ES-I3 (cell line): ENCODE measurements at regions not wholly inside any gene's neighbourhood (a gene's known extent, or its start where the extent isn't known, plus 50 kb on each side); places are given as distances from the start of the nearest gene placed in this dataset.

Experiments used
- H3K36me3 ChIP-seq: 2 replicates; pipeline ENCODE4 v1.6.1; 2013; ENCODE audit warnings: mild to moderate bottlenecking, low read length, control low read depth, moderate library complexity; ENCODE audit not compliant: insufficient read depth
- H3K4me1 ChIP-seq: 2 replicates; pipeline ENCODE4 v1.6.1; 2013; ENCODE audit warnings: mild to moderate bottlenecking, control low read depth, low read length; ENCODE audit not compliant: insufficient read depth
- H3K9ac ChIP-seq: 2 replicates; pipeline ENCODE4 v1.6.1; 2013; ENCODE audit warnings: low read depth, mild to moderate bottlenecking, low read length, moderate library complexity
- H3K9me3 ChIP-seq: 2 replicates; pipeline ENCODE4 v1.6.1; 2013; ENCODE audit warnings: mild to moderate bottlenecking, low read length, moderate library complexity; ENCODE audit not compliant: control insufficient read depth, insufficient read depth

DNA sequence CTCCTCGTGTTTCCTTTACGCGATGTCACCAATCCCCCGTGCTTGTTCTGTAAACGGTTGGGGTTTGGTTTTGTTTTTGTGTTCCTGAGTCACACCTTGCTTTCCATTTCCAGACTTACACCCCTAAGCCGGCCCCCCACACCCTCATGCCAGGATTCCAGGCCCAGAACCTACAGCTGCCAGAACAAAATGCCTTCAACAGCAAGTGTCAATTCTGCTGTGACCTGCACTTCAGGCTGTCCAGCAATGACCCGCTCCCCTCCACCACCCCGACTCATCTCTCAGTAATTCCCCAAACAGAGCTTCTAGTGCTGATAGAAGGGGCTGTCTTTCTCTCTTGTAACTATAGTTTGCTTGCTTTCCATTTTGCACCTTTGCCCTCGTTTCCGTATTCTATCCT lies 722.1 kb upstream of the CELF2 start:
- H3K9me3 ChIP-seq: no peaks in the 10 kb centered on the region

DNA sequence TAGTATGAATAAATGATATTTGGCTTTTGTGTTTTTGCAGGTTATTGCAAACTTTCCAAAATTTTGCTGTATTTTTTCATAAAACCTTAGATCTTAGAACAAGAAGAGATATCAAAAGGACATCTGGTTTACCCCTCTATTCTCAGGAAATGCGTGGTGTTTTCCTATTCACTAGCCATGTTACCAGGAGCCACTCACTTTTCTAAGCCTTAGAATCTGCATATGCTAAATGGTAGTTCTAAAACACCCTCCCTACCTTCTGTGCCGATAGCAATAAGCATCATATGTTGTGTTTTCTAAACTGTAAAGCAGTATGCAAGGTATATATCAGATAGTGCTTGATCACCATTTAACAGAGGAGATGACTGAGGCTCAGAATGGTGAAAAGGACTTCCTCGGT lies 715.0 kb upstream of the CELF2 start:
- Histone ChIP-seq H3K9me3 (no peaks in the 10 kb centered on the region), H3K4me1 (peaks cover 3% of the 10 kb centered on the region; the same call in 1 of the 2 replicates), H3K36me3 (no peaks in the 10 kb centered on the region), H3K9ac (no peak overlapping the region)

More for the DNA sequence above, 722.1 kb upstream of the CELF2 start:
- no peak overlapping the region for H3K9ac ChIP-seq
- H3K4me1 ChIP-seq: peaks cover 14% of the 10 kb centered on the region
- H3K36me3 ChIP-seq: no peaks in the 10 kb centered on the region

DNA sequence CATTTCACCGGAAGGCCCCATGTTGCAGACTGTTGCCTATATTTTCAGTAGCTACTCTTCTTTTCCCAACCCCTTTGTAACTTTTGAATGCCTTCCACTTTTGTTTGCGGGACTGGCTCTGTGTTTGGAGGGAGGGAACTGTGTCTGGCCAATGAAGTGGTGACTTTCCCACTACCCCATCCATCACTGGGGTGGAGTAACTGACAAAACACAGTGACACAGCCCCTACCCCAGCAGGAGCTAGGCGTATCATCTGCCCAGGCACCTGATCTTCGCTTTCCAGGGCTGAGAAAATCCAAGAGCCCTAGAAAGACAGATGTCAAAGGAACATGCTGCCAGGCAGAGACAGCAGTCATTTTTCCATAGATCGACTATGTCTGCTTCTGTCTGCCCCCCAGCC lies 710.6 kb upstream of the CELF2 start:
- Histone ChIP-seq H3K9me3 (no peaks in the 10 kb centered on the region), H3K9ac (no peak overlapping the region), H3K36me3 (no peaks in the 10 kb centered on the region), H3K4me1 (peaks cover 3% of the 10 kb centered on the region; the same call in 1 of the 2 replicates)

DNA sequence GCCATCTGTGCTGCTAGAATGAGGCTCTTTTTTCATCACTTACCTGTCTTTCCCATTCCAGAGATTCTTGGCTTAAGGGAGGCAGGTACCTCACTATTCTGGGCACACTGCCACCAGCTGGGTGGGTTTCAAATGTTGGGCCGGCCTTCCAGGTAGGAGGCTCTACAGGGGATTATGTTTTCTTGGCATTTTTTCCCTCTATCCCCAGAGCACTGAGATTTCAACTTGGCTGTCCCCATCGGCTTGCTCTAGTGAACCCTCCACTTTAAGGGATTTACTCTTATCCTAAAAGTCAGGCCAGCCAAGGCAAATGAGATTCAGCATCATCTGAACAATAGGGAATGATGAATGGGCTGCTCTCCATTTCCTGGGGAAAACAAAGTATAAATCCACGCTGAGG lies 710.1 kb upstream of the CELF2 start:
- H3K9ac ChIP-seq: no peak overlapping the region
- peaks cover 3% of the 10 kb centered on the region; the same call in 1 of the 2 replicates for H3K4me1 ChIP-seq
- H3K36me3 ChIP-seq: no peaks in the 10 kb centered on the region
- H3K9me3 ChIP-seq: no peaks in the 10 kb centered on the region

DNA sequence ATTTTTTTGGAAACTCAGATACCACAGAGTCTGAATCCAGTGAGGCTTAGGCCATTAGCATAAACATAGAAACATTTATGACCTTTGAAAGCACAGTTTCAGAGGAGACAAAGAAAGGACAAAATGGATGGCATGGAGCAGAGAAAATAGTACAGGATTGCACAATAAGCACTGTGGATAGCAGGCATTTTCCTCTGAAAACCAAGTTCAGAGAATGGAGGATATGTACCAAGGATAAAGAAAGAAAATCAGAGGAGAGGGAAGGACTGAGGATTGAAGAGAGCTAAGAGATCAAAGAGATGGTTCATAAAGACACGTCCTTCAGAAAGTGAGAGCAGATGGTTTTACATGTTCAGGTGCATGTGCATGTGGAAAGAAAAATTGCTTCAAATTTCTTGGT lies 707.2 kb upstream of the CELF2 start:
- Histone ChIP-seq H3K4me1 (no peaks in the 10 kb centered on the region), H3K36me3 (no peaks in the 10 kb centered on the region), H3K9me3 (no peaks in the 10 kb centered on the region), H3K9ac (no peak overlapping the region)

DNA sequence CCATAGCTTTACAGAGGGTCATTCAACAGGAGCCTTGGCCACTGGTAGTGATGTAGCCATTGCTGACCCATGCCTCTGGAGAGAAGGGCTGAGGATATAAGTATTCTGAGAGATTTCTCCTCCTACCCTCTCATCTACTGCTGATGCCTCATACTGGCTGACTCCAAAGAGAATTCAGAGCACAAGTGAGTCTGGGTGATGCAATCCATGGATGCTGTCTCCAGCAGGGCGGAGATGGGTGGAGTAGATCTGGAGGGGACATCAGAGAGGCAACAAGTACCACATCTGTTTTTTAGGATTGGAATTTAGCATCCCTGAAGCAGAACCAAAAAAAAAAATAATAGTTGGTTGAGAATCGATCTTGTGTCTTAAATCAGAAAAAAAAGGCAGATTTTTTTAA lies 705.7 kb upstream of the CELF2 start:
- H3K4me1 ChIP-seq: no peaks in the 10 kb centered on the region
- H3K9me3 ChIP-seq: no peaks in the 10 kb centered on the region
- no peaks in the 10 kb centered on the region for H3K36me3 ChIP-seq
- no peak overlapping the region for H3K9ac ChIP-seq

DNA sequence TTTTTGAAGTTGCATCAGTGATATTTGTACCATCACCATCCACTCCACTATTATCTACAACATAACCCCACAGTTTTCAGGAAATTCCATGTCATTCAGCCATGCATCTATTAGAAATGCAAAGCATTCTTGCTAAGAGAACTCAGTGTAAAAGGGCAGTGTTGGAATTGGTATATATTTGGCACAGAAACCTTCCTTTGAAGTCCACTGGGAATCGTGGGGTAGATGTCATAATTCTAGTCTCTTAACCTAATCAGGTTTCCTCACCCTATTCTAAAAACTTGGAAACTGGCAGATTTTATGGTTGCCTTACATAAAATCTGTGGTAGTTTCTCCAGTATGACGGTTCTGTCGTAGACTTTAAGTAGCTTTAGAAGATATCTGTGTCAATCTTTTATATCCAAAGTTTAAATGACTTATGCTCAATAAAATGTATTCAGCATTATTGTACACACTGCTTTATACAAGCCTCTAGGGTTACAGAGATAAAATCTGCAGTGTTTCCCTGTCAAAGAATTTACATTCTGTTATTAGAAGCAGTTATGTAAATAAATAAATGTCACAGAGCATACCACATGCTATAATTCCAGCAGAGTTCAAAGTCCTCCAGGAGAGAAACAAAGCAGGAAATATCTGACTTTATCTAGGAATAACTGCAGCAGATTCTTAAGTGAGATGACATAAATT lies 704.4 kb upstream of the CELF2 start:
- Histone ChIP-seq H3K36me3 (no peaks in the 10 kb centered on the region), H3K4me1 (no peaks in the 10 kb centered on the region)

DNA sequence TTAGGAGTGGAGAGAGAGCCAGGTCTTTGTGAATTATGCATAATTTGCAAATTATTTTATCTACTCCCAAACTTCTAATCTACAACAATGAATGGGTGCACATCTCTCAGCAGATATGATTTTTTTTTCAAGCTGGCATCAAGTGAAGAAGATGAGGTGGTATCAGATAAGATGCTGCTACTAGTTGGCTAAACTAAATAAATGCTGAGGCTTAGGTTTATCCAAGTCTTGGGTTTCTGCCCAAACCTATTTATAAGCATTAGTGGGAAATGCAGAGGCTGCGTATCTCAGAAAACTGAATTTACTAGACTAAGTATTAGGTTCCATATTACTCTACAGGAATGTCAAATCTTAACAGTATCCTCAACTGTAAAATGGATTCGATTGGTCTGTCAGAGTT lies 703.0 kb upstream of the CELF2 start:
- H3K36me3 ChIP-seq: no peaks in the 10 kb centered on the region
- no peak overlapping the region for H3K9ac ChIP-seq
- H3K9me3 ChIP-seq: no peaks in the 10 kb centered on the region
- H3K4me1 ChIP-seq: no peaks in the 10 kb centered on the region

More for the DNA sequence above, 704.4 kb upstream of the CELF2 start:
- H3K9ac ChIP-seq: no peak overlapping the region
- H3K9me3 ChIP-seq: no peaks in the 10 kb centered on the region

DNA sequence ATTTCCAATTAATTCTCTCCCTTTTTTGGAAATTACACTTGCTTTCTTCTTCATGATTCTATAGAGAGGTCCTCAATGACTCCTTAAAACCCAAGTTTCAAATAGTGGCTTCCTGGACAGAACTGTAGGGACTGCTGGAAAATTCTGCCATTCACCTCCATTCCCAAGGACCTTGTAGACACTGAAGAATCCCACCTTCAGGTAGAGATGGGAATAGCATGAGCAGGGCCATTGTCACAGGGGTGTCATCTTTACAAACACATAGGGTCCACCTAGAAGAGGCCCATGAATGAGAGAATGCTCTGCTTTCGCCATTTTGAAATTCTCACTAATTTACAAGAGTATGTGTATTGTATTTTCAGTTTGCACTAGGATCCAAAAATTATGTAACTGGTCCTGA lies 701.7 kb upstream of the CELF2 start:
- Histone ChIP-seq H3K36me3 (no peaks in the 10 kb centered on the region), H3K9me3 (no peaks in the 10 kb centered on the region), H3K9ac (no peak overlapping the region), H3K4me1 (no peaks in the 10 kb centered on the region)

DNA sequence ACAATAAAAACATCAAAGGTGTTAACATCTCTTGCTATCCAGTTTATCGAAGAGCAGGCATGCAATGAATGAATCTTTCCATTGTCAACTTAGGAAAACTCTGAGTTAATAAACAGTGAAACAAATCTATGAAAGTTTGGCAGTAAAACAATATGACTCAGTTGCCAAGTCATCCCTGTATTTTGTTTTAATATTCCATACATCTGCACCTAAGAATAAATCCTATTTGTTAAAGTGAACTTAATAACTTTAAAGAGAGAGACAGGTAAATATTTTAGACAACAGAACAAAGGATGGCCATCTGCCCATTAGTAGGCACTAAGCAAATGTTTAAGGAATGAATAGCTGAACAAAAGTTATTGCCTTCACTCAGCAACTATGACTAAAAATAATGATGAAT lies 700.5 kb upstream of the CELF2 start:
- Histone ChIP-seq H3K9me3 (no peaks in the 10 kb centered on the region), H3K36me3 (no peaks in the 10 kb centered on the region), H3K4me1 (no peaks in the 10 kb centered on the region), H3K9ac (no peak overlapping the region)

DNA sequence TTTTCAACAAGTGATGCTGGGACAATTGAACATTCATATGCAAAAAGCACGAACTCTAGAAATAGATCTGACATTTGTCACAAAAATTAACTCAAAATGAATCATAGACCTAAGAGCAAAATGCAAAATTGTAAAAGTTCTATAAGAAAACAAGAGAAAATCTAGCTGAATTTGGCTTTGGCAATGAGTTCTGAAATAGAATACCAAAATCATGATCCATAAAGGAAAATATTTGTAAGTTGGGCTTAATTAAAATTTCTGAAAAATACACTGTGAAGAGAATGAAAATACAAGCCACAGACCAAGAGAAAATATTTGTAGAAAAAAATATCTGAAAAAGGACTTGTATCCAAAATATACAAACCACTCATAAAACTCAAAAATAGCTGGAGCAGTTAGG lies 698.8 kb upstream of the CELF2 start:
- Histone ChIP-seq H3K36me3 (no peaks in the 10 kb centered on the region), H3K9ac (no peak overlapping the region), H3K9me3 (no peaks in the 10 kb centered on the region), H3K4me1 (no peaks in the 10 kb centered on the region)

DNA sequence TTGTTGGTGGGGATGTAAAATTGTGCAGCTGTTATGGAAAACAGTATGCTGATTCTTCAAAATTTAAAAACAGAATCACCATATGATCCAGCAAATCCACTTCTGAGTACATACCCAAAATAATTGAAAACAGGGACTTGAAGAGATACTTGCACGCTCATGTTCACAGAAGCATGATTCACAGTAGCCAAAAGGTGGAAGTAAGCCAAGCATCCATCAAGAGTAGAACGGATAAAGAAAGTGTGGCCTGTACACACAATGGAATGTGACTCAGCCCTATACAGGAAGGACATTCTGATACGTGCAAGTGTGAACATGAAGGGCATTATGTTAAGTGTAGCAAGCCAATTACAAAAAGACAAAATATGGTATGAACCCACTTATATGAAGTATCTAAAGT lies 696.7 kb upstream of the CELF2 start:
- no peaks in the 10 kb centered on the region for H3K9me3 ChIP-seq
- no peaks in the 10 kb centered on the region for H3K36me3 ChIP-seq
- H3K9ac ChIP-seq: no peak overlapping the region
- H3K4me1 ChIP-seq: no peaks in the 10 kb centered on the region

DNA sequence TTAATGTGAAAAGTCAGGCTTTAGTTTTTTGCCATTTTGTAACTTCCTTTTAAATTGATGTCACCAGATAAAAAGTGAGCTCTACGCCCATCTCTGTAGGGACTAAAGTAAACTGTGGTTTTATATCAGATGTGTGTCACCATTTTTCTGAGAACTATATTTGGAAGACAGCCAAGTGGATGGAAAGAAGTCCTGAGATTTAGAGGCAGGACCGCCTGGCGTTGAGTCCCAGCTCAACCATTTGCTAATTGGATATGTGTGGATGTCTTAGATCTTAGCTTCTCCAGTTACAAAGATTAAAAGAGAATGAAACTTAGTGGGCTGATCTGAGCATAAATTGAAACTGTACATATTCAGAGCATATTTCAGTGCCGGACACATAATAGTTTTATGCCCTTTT lies 691.6 kb upstream of the CELF2 start:
- no peaks in the 10 kb centered on the region for H3K36me3 ChIP-seq
- H3K9me3 ChIP-seq: no peaks in the 10 kb centered on the region; the same call in 1 of the 2 replicates
- H3K9ac ChIP-seq: no peak overlapping the region
- no peaks in the 10 kb centered on the region for H3K4me1 ChIP-seq

DNA sequence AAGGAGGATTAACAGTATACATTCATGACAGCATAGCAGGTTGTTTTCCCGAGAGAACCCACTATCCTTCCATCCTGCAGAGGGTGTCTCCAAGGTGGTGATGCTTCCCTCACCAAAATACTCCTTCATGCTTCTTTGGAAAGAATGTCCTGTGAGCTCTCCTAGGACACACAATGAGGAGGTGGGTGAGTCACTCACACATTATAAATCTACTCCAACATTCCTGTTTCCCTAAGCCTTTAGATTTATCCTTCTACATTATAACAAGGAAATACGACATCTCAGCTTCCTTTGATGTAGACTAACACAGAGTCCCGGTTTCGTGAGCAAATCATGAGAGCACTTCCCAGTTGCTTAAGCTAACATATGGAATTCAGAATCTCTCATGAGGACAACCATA lies 689.7 kb upstream of the CELF2 start:
- H3K36me3 ChIP-seq: no peaks in the 10 kb centered on the region
- no peaks in the 10 kb centered on the region; the same call in 1 of the 2 replicates for H3K9me3 ChIP-seq
- H3K9ac ChIP-seq: no peak overlapping the region
- no peaks in the 10 kb centered on the region for H3K4me1 ChIP-seq

DNA sequence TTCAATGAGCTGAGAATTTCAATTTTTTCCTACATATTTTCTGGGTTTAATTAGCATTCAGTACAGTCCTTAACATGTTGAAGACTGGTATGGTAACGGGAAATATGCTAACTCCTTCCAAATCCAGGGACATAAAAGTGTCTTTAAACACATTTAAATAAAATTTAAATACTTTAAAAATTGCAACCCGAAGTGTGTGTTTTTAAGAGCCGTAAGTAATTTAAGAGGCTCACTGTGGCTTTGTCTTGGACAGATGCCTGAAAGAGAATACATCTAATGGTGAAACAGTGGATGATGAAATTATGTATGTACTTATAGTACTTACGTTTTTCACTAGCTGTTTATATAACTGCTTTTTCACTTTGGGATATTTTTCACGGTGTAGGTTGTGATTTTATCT lies 687.3 kb upstream of the CELF2 start:
- H3K36me3 ChIP-seq: no peaks in the 10 kb centered on the region
- H3K4me1 ChIP-seq: no peaks in the 10 kb centered on the region
- no peak overlapping the region for H3K9ac ChIP-seq
- peaks cover 3% of the 10 kb centered on the region; the same call in 1 of the 2 replicates for H3K9me3 ChIP-seq
